Endometrium (tissue), 2 donors: ENCODE measurements at regions not wholly inside any gene's neighbourhood (a gene's known extent, or its start where the extent isn't known, plus 50 kb on each side); places are given as distances from the start of the nearest gene placed in this dataset.

Experiments
- FAIRE-seq: peaks from 2 replicates; lab custom pipeline; 2012; peaks lifted over from hg19 to GRCh38; lab: Jason Lieb, UNC
- donor health status: control.
- donor health status: control.

DNA sequence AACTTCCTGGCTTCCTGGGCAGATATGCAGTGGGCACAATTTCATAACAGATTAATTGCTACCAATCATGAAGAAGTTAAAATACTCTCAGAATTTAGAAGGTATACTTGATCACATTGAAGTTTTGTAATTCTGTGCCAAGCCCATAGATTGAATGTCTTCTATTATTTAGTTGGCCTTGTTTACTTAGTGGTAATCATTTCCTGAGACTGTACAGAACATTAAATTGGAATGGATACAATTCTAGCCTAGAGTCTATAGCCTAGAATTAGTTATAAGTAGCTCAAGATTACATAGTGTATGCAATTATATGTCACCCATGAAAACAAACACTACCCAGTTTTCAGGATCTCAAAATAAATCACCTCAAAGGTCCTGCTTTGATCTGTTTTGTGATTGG is 615.8 kb downstream of the XIRP2 start:
- FAIRE-seq = no peak

DNA sequence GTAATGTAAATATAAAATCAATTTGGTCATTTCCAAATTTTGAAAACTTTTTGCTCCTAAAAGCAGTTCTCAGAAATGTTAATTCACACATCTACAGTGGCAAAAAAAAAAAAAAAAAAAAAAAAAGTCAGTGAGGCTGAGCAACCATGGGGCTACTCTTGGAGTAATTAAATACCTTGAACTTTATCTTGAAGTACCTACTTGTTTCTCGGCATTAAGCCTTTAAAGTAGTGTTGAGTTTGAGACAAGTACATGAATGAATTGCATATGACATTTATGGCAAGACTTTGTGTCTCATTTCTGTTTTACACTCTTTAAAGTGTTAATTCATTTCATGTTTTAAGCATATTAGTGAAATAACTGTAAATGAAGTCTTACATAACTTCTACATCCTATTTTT is 613.3 kb downstream of the XIRP2 start:
- no peak for FAIRE-seq

DNA sequence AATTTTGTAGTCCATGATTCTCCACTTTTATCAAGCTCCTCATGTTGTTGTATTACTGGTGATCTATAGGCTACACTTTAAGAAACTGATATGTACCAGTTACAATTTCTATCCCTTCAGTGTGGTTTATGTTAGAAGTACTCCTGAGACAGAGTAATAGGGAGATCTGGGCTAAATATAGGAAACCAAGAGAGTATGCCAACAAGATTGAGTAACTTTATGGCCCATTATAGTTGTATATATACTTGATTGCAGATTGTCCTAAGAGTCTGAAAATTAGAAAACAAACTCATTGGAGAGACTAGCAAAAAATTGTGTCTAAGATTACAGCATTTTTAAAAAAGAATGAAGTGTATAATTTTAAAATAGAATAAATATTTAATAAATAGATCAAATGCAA is 605.6 kb downstream of the XIRP2 start:
- no peak for FAIRE-seq

DNA sequence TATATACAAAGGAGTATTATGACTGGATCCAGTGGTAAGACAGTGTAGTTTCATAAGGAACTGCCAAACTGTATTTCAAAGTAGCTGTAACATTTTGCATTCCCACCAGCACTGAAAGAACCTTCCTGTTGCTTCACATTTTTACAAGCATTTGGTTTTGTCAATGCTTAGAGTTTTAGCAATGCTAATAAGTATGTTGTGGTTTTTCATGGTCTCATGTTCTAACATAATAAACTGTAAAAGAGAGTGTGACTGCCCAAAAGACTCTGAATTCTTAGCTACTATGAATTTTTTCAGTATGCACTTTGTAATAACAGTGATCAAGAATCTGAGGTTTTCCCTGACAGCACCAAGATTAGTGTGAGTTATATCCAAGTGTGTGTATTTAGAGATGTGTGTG is 604.2 kb downstream of the XIRP2 start:
- FAIRE-seq = no peak

DNA sequence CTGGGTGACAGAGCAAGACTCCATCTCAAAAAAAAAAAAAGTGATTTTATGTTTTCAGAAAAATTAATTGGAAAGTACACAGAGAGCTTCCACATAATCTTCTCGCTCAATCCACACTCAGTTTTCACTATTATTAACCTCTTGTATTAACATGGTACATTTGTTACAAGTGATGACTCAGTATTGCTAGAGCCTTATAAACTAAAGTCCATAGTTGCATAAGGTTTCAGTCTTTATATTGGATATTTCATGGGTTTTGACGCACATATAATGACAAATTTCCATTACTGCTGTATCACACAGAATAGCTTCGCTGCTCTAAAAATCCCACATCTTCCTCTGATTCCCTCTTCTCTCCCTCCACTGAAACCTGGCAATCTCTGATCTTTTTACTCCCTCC is 603.5 kb downstream of the XIRP2 start:
- no peak for FAIRE-seq

DNA sequence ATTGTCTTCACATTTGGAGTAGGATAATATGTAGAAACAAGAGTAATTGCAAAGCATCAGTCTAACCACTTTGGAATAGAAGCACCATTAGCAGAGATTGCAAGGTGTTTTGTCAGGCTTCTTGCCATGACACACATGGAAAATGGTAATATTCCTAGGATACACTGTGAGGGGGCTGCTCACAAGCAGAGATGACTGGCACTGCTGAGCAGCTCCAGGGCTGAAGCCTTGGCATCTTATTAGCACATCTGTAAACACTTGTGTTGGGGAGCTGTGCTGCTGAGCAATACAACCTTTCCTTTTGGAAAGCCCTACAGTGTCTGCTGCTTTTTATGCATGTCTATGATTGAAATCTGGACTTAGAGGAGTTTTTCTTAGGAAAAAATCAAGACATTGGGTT is 602.2 kb downstream of the XIRP2 start:
- no peak for FAIRE-seq

DNA sequence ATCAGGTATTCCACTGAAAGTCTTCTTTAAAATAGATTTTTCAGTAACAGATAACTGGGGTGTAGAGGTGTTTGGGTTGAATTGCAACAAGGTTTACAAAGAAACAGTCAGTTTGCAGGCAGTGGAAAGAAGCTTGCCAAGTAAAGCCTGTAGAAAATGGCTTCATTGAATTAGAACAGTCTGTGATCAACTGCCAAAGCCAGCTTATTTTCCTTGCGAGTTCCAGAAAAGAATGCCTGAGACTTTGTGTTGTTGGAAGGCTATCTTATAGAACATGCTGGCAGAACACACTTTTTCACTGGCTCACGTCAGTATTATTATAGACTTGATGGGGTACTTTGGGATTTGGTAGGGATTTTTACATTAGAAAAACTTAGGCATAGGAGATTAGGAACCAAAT is 601.0 kb downstream of the XIRP2 start:
- FAIRE-seq = no peak

DNA sequence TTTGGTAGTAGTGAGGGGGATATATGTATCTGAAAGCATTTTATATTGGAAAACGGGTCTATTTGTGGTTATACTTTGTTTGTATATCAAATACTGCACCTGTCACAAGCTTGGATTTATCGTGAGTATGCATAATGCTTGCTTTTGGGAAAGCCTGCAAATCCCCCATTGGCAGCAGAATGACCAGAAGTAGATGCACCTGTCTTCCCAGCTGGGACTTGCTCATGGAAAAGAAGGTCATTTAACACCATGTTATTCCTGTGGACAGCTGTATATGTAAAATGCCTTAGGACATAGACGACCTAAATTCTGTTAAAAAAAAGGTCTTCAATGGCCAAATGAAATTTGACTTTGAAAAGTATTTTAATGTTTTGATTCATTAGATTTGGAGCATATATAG is 599.4 kb downstream of the XIRP2 start:
- no peak for FAIRE-seq

DNA sequence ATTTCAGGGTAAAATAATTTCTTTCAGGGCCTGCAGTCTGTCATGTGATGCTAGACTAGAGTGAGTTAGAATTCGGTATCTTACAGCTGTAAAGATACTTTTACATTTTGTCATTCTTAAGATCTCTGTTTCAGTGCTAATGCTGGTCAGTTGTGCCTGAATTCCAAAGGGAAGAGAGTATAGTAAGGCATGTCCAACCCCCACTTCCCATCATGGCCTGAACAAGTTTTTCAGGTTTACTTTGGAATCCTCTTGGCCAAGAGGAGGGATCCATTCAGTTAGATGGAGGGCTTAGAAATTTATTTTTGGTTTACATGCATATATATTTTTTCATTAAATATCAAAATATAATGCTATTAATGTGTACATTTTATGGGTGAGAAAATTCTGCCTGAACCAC is 596.6 kb downstream of the XIRP2 start:
- no peak for FAIRE-seq

DNA sequence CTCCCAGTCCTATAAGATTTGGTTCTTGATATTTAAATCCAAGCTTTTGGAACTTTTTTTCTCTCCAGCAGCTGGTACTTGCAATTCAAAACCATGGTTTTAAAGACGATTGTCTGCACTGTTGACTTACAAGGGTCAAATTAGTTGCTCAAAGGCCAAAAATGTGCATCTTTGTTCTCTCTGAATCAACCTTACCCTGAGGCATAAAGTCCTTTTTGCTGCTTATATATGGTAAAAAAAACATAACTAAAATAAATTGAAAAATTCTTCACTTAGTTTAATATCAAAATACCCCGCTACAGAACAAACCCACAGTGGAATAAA is 592.7 kb downstream of the XIRP2 start:
- no peak for FAIRE-seq

DNA sequence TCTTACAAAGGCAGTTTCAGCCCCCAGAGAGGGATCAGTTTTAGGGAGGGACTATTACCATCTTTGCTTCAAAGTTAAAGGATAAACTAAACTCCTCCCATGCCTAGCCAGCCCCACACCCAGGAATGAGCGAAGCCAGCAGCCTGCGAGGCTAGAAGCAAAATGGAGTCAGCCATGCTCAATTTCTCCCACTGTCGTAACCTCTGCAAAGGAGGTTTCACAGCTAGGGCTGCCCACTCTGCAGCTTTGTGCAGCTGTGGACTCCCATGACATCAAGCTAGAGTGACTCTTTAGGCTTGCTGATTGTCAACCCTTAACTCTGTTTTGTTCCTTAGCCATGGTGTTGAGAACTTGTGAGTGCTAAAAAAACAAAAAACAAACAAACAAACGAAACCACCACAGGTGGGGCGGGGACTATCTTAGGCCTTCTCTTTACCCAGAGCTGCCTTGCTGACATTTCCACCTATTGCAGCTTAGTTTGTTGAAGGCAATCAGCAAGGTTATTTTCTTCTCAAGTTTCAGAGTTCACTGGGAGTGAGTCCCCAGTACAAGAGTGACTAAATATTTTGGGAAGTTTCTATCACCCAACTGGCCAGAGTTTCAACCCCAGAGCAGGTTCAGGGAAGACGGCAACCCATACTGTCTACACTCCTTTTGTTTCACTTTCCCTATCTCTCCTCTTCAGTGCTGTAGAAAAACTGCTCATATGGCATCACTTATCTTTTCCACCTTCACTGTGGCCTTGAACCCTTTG is 592.1 kb downstream of the XIRP2 start:
- no peak for FAIRE-seq

DNA sequence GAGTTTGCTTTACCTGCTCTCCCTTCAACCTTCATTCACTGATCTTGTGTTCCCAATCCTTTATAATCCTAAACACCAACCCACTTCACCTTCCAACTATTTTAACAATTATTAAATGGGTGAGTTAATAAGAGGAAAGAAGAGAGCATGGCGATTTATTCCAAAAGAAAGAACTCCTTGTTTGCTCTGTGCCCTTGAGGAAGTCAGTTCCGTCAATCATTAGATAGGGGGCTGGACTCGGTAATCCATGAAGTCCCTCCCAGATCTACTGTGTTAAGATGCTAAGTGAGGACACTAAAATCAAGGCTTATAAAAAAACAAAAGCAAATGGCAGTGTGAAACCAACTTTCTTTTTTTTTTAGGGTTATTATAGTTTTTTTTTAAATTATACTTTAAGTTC is 589.9 kb downstream of the XIRP2 start:
- no peak for FAIRE-seq

DNA sequence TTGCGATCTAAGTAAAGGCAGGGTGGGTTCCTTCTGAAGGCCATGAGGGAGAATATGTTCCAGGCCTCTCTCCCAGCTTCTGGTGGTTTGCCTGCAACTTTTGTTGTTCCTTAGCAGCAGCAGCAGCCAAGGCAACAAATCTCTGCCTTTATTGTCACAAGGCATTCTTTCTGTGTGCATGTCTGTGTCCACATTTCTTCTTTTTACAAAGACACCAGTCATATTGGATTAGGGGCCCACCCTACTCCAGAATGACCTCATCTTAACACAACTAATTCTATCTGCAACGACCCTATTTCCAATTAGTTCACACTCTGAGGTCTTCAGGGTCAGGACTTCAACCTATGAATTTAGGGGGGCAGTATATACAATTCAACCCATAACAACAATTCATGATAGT is 587.5 kb downstream of the XIRP2 start:
- no peak for FAIRE-seq

DNA sequence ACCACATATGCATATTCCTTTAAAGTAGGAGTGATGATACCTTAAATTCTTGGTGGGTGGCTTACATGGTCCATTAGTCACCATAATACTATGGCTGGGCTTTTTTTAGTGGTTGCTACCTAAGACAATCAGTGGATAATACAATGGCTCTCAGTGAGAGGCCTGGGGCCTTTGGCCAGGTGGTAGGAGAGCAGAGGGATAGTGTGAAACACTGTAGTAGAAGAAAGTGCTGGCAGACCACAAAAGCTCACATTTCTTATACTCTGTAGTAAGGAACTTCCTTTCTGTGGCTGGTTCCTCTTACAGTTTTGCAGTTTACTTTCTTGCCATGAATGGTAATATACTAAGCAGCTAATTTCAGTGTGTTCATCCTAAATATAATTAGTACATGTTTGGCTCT is 583.5 kb downstream of the XIRP2 start:
- no peak for FAIRE-seq

DNA sequence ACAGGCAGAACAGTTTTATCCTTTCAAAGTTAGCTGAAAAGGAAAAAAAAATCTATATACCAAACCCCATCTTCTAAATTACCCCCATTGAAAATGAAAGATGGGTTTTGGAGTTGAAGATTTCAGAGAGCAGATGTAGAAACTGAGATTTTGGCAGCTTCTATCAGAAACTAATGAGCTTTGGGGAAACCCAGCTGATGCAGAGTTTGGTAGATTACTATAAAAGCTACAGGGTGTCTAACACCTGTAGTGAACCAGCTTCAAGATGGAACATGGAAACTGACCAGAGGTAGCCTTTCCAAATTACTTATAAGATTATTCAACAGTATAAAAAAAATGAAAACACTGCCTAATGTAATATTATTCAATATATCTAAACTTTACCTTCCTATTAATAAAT is 583.1 kb downstream of the XIRP2 start:
- no peak for FAIRE-seq

DNA sequence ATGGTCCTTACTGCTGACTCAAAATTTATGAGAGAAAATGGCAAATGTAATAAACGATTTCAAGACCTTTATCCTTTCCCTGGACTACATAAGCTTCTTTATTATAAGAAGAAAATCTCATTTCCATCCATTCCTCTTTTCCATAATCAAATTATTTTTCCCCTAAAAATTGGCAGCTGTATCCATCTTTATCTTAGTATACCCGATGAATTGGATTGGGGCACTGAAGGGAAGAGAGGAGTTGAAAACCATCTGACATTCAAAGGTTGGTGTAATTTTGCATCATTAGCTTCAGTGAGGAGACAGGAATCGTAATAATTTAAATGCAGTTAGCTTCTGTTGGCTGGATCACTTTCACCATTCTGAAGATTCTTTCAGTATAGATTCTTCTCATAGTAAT is 574.1 kb downstream of the XIRP2 start:
- FAIRE-seq = no peak

DNA sequence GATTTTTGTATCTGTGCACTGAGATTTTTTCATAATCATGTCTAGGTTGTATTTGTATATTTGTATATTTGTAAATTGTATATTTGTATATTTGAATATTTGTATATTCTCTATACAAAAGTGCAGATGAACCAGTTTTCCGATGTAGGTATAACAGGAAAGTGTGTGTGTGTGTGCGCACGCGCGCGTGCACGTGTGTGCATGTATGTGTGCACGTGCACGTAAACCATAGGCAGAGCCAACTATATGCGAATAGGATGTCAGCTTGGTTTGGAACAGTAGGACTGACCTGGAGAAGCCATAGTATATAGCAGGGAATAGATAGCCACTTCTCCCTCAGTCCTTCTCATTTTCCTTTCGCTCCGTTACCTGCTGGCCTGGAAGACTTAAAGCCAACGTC is 565.8 kb downstream of the XIRP2 start:
- no peak for FAIRE-seq

DNA sequence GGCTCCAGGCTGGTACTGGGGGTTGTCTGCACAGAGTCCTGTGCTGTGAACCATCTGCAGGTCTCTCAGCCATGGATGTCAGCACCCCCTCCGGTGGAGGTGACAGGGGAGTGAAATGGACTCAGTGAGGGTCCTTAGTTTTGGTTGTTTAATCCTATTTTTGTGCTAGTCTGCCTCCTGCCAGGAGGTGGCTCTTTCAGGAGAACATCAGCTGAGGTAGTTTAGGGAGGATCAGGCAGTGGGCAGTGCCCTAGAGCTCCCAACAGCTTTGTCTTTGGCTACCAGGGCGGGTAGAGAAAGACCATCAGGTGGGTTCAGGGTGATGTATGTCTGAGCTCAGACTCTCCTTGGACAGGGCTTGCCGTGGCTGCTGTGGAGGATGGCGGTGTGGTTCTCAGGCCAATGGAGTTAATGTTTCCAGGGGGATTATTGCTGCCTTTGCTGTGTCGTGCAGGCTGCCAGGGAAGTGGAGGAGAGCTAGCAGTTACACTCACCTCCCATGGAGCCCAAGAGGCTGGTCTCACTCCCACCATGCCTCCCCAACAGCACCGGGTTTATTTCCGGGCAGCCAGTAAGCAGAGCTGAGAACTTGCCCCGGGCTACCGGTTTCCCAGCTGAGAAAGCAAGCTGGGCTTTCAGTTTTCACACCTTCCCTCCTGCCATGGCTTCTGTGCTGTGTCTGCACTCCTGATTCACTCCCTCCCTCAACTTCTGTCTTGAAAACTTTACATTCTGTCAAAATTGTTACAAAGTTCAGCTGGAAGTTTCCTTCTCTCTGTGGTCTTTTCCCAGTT is 563.4 kb downstream of the XIRP2 start:
- no peak for FAIRE-seq

DNA sequence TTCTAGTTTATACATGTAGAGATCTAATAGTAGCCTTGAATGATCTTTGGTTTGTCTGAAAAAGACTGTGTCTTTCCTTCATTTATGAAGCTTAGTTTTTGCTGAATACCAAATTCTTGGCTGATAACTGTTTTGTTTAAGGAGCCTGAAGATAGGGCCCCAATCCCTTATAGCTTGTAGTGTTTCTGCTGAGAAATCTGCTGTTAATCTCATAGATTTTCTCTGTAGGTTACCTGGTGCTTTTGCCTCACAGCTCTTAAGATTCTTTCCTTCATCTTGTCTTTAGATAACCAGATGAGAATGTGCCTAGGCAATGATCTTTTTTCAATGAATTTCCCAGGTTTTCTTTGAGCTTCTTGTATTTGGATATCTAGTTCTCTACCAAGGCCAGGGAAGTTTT is 562.1 kb downstream of the XIRP2 start:
- no peak for FAIRE-seq

DNA sequence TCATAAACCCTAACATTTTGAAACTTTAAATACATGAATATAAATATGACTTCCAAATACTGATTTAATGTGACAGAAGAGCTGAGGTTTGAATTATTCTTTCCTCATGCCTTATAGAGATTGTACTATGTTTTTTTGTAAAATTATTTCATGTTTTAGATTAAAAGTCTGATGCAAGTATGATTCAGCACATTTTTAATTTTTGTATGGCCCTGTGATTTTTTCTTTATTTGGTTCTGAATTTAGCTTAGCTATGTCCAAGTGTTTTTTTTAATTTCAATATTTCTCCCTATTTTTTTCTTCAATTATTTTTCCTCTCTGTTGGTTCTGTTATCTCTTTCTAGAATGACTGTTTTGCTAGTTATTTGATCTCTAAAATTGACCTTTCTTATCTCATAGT is 552.1 kb downstream of the XIRP2 start:
- FAIRE-seq = no peak

DNA sequence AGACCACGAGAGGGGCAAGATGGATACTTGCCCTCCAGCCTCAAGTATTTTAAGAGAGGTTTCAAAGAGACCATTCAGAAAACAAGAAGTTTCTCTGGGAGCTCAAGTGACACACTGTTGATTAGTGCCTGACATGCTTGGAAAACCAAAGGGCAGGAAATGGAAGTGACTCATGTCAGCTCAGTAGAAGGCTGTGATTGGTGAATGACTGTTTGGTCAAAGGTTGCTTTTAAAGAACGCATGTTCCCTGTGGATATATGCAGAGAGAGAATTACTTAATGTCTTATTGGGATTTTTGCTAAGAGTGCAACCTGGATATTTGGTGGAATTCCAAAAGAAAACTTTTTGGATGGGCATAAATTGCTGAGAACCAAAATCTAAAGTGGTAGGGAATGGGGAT is 549.9 kb downstream of the XIRP2 start:
- FAIRE-seq = no peak

DNA sequence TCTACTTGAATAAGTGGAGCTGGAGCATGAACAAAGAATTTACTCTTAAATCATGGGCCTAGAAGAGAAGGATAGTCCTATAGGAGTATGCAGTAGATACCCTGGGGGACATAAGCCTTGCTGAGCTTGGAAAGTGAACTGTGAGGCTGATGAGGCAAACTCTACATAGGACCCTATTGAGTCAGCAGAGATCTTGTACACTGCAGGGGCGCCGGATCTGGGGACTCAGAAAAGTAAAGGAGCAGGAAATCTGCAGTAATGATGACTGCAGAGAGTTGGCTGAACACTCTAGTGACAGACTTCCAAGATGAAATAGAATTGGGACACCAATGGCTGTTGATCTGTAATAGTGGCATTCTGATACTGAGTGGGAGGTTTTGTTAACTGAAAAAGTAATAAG is 543.7 kb downstream of the XIRP2 start:
- no peak for FAIRE-seq

DNA sequence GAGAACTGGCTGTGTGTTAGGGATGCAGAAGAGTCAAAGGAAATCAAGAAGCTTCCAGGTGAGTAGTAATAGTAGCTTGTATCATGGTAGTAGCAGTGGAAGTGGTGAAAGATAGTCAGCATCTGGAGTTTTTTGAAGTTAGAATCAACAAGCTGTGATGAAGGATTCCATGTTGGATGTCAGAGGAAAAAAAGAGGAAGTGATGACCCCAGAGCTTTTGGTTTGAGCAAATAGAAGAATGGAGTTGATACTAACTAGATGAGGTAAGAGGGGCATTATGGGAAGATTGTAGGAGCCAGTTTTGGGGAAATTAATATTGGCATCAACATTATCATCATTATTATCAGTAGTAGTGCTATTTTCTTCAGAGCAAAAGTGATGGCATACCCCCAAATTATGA is 542.2 kb downstream of the XIRP2 start:
- FAIRE-seq = no peak
